ENCODE measurements at regions not wholly inside any gene's neighbourhood (a gene's known extent, or its start where the extent isn't known, plus 50 kb on each side); places are given as distances from the start of the nearest gene placed in this dataset.

DNA sequence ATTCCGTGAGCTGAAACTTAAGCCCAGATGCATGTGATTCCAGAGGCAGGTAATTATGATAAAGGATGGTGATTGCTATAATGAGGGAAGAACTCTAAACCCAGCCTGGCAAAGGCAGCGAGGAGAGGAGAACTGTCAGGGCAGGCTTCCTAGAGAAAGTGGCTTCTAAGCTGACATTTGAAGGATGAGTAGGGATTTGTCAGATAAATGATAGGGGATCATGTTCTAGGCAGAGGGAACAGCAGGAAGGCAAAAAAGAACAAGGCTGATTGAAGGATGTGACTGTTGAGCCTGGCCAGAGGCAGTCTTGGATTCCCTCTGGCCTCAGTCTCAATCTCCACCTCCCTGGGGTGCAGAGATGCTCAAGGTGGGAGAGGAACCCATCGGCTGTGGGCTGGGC is 146.4 kb upstream of the POU3F1 start:
- Histone ChIP-seq H3K79me2 (ENCODE audit: insufficient read depth, low read length) (no peaks in the 10 kb centered on the region), H3K4me3 (replicated peaks in 1 of 2; ENCODE audit: low read depth in 1 of 2, low read length in 2 of 2) (no peak overlapping the region), H3K9me3 (ENCODE audit: control insufficient read depth in 1 of 2, insufficient read depth in 1 of 2, low read depth in 1 of 2, low read length in 2 of 2) (no peaks in the 10 kb centered on the region), H3K9ac (ENCODE audit: low read length) (no peak overlapping the region), H3K4me1 (ENCODE audit: control insufficient read depth in 1 of 2, insufficient read depth in 2 of 2, low read length in 2 of 2) (no peaks in the 10 kb centered on the region), H3K9me2 (ENCODE audit: insufficient read depth) (no peaks in the 10 kb centered on the region), H3K27me3 (ENCODE audit: insufficient read depth, low read length) (peaks cover 10% of the 10 kb centered on the region; the same call in 1 of the 2 replicates), H2AFZ (ENCODE audit: low read depth, low read length, poor library complexity, severe bottlenecking) (no peak overlapping the region), H4K20me1 (ENCODE audit: insufficient read depth) (no peaks in the 10 kb centered on the region), H3K4me2 (ENCODE audit: low read length) (no peak overlapping the region), H3K36me3 (ENCODE audit: control insufficient read depth in 1 of 2, insufficient read depth in 2 of 2, low read length in 2 of 2) (no peaks in the 10 kb centered on the region), H3K27ac (ENCODE audit: low read depth, low read length) (no peak overlapping the region)
- intact Hi-C loops (cut with micrococcal nuclease) = no loop called here
- ATAC-seq = no peak
- no peak for DNase-seq (ENCODE audit: low read depth, low spot score)
- ChIA-PET CTCF (no interaction called here), POLR2A (no interaction called here), RAD21 (ENCODE audit: low non-redundant PET in 1 of 2, low total read pairs in 2 of 2, uncharacterized antibody in 2 of 2, unreplicated experiment in 2 of 2) (interaction anchor here in 1 of 2 experiments (0.7 kb wide), 1 partner anchor 146 kb away, joined by 3 read pairs; the partner anchor contains the start of gene POU3F1)
- no TSS peak for BruUV-seq (replicated peaks)
- TF ChIP-seq CBX3 (IDR thresholded peaks at IDR 0.05; ENCODE audit: low read depth) = no peak
- TF ChIP-seq JUND (IDR thresholded peaks at IDR 0.05) = no peak
- no peak for TF ChIP-seq FOSL1 (IDR thresholded peaks at IDR 0.05; ENCODE audit: low read depth)
- TF ChIP-seq TCF7L2 (IDR thresholded peaks at IDR 0.05; ENCODE audit: borderline replicate concordance, extremely low read depth, insufficient read depth, insufficient read length) = no peak
- TF ChIP-seq SP1 (IDR thresholded peaks at IDR 0.05; ENCODE audit: low read depth) = no peak
- TF ChIP-seq RAD21 (IDR thresholded peaks at IDR 0.05; ENCODE audit: low read depth) = no peak
- no peak for TF ChIP-seq ZNF274 (IDR thresholded peaks at IDR 0.05; ENCODE audit: low read depth, low read length)
- no peak for TF ChIP-seq EZH2 (IDR thresholded peaks at IDR 0.05)
- no peak for TF ChIP-seq POLR2A (IDR thresholded peaks at IDR 0.05; ENCODE audit: borderline replicate concordance, extremely low read depth, insufficient read depth, insufficient read length)
- TF ChIP-seq EZH2phosphoT487 (IDR thresholded peaks at IDR 0.05; ENCODE audit: borderline replicate concordance) = no peak
- no peak for TF ChIP-seq ZFX (IDR thresholded peaks at IDR 0.05)
- no peak for TF ChIP-seq POLR2AphosphoS5 (IDR thresholded peaks at IDR 0.05; ENCODE audit: low read depth, low read length)
- no peak for TF ChIP-seq EGR1 (IDR thresholded peaks at IDR 0.05; ENCODE audit: low read depth)
- TF ChIP-seq, protein P1, sequence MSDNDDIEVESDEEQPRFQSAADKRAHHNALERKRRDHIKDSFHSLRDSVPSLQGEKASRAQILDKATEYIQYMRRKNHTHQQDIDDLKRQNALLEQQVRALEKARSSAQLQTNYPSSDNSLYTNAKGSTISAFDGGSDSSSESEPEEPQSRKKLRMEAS (IDR thresholded peaks at IDR 0.05) = no peak
- TF ChIP-seq YY1 (IDR thresholded peaks at IDR 0.05; ENCODE audit: extremely low read depth, insufficient replicate concordance, low read depth, low read length) = no peak
